Tibial artery (tissue), 4 donors: ENCODE measurements at regions not wholly inside any gene's neighbourhood (a gene's known extent, or its start where the extent isn't known, plus 50 kb on each side); places are given as distances from the start of the nearest gene placed in this dataset.

ENCODE experiments used
- DNase-seq, 2 donors: peaks; one replicate each; pipeline ENCODE4 v3.0.0-alpha.2; 2019
- H3K27ac ChIP-seq, 2 donors: fragments of 200-600 bp; sonication (generic) in 1 of 2; 1 replicate in 1 of 2; 2 replicates in 1 of 2; pipeline ENCODE4 v1.5.1; 2018 to 2019; ENCODE audit warnings: mild to moderate bottlenecking in 1 of 2
- H3K27me3 ChIP-seq, 2 donors: fragments of 200-600 bp; sonication (generic) in 1 of 2; one replicate each; pipeline versions ENCODE4 v1.5.1 to v1.6.0; 2016 to 2019
- H3K36me3 ChIP-seq, 3 donors: fragments of 200-600 bp; sonication (generic) in 2 of 3; one replicate each; pipeline ENCODE4 v1.5.1; 2016 to 2019; ENCODE audit warnings: mild to moderate bottlenecking in 2 of 3
- H3K4me1 ChIP-seq, 4 donors: fragments of 200-600 bp; sonication (generic) in 2 of 4; 1 replicate in 3 of 4; 2 replicates in 1 of 4; pipeline ENCODE4 v1.5.1; 2016 to 2019
- H3K4me3 ChIP-seq, 2 donors: fragments of 200-600 bp; sonication (generic) in 1 of 2; 1 replicate in 1 of 2; 2 replicates in 1 of 2; pipeline ENCODE4 v1.5.1; 2018 to 2019; ENCODE audit warnings: mild to moderate bottlenecking in 2 of 2
- H3K9me3 ChIP-seq, 3 donors: fragments of 200-600 bp; sonication (generic) in 1 of 3; one replicate each; pipeline ENCODE4 v1.5.1; 2016 to 2019
- CTCF ChIP-seq, 2 experiments: fragments of 200-600 bp in 1 of 2; fragments of 450-650 bp in 1 of 2; IDR thresholded peaks; one replicate each; pipeline ENCODE4 v1.5.1; 2017 to 2019; ENCODE audit warnings: antibody characterized with exemption in 2 of 2, mild to moderate bottlenecking in 1 of 2, moderate library complexity in 1 of 2
- intact Hi-C: fragments of 100-400 bp; cut with DNase I; formaldehyde crosslinking; loops from one replicate; pipeline ENCODE4 v1.15.0; 2023; ENCODE audit warnings: low total_unique reads

DNA sequence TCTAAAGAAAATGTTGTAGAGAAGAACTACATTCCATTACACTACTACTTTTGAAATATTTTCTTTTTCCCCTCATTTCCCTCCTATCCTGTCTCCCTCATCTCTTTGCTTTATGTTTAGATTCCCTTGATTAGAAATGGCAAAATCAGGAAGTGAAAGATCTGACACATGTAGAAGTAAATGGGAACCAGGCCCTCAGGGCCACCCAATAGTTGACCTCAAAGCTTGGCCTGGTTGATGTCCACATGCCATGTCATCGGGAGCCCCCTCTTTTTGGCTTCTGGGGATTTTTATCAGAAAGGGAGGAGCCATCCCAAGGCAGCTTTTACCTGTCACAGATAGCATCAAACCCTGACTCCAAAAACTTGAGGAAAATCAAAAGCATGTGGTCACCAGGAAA is 168.3 kb upstream of the ECI2 start:
- intact Hi-C loops = no loop called here

DNA sequence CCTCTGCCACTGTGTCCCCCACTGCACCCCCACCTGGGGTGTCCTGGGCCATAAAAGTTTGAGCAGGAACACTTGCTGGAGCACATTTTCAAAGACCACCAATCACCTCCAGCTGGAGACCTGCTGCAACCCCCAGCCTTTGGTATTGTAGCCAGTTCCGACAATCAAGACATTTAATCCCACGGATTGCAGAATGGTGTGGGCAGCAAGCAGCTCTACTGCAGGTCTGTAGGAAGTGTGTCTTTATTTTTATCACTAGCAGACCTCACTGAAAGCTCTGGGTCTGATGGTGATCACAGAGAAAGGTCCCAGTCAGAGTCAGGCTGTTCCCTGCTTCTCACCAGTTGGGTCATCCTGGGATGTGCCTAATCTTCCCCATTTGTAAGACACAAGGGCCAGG is 167.1 kb upstream of the ECI2 start:
- no peak overlapping the region for H3K27ac ChIP-seq
- DNase-seq = no peak
- no peak overlapping the region for H3K4me3 ChIP-seq
- H3K27me3 ChIP-seq = no peaks in the 10 kb centered on the region
- no peaks in the 10 kb centered on the region for H3K4me1 ChIP-seq
- no peaks in the 10 kb centered on the region for H3K9me3 ChIP-seq
- no peak for TF ChIP-seq CTCF (IDR thresholded peaks at IDR 0.05)
- H3K36me3 ChIP-seq = no peaks in the 10 kb centered on the region
- intact Hi-C loops = no loop called here

More for the DNA sequence above, 168.3 kb upstream of the ECI2 start:
- Histone ChIP-seq H3K9me3 (no peaks in the 10 kb centered on the region), H3K27me3 (no peaks in the 10 kb centered on the region), H3K4me1 (no peaks in the 10 kb centered on the region), H3K27ac (no peak overlapping the region), H3K4me3 (no peak overlapping the region), H3K36me3 (no peaks in the 10 kb centered on the region)
- no peak for DNase-seq
- no peak for TF ChIP-seq CTCF (IDR thresholded peaks at IDR 0.05)

DNA sequence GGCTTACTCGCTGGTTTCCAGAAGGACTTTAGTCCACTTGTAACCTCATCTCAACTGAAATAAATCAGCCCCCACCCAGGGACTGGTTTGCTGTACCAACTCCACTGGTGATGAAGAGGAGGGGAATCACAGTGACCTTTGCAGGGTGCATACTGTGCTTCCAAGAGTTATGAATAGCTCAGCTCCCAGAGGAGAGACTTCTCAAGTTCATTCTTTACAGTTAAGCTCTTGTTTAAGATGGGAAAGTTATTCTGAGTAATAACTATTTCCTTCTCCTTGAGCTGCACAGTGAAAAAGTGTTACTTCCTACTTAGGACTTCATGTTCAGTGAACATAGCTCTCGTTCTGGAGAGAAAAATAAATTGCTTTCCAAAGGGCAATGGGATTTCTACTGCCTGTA is 166.5 kb upstream of the ECI2 start:
- Histone ChIP-seq H3K27ac (no peak overlapping the region), H3K36me3 (no peaks in the 10 kb centered on the region), H3K9me3 (no peaks in the 10 kb centered on the region), H3K27me3 (no peaks in the 10 kb centered on the region), H3K4me3 (no peak overlapping the region), H3K4me1 (no peaks in the 10 kb centered on the region)
- intact Hi-C loops = no loop called here
- DNase-seq = no peak
- no peak for TF ChIP-seq CTCF (IDR thresholded peaks at IDR 0.05)

DNA sequence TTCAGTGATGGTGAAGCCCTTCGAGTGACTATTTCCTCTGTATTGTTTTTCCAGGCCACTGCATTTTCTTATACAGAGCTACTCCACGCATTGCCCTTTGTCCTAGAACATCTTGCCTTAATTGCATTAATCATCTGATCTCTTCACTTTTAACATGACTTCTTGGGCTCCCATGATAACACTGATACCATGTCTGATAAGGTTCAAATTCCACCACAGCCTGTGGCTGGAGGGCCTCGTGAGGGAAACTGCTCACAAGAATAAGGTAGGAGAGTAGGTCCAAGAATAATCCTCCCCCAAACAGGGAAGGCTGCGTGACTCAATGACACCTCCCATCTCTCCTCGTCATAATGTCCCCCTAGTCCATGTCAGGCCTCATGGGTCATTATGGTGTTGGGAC is 165.5 kb upstream of the ECI2 start:
- H3K9me3 ChIP-seq = no peaks in the 10 kb centered on the region
- no peaks in the 10 kb centered on the region for H3K36me3 ChIP-seq
- DNase-seq = no peak
- H3K27me3 ChIP-seq = no peaks in the 10 kb centered on the region
- H3K27ac ChIP-seq = no peak overlapping the region
- TF ChIP-seq CTCF (IDR thresholded peaks at IDR 0.05) = no peak
- intact Hi-C loops = no loop called here
- no peaks in the 10 kb centered on the region for H3K4me1 ChIP-seq
- no peak overlapping the region for H3K4me3 ChIP-seq

- Histone ChIP-seq H3K27me3 (no peaks in the 10 kb centered on the region), H3K9me3 (no peaks in the 10 kb centered on the region), H3K4me1 (no peaks in the 10 kb centered on the region), H3K36me3 (no peaks in the 10 kb centered on the region), H3K27ac (no peak overlapping the region), H3K4me3 (no peak overlapping the region)
- TF ChIP-seq CTCF (IDR thresholded peaks at IDR 0.05) = no peak
- intact Hi-C loops = no loop called here
- no peak for DNase-seq
Measured at GRCh38 chr6:4299476-4299875, 164.1 kb upstream of the ECI2 start.

DNA sequence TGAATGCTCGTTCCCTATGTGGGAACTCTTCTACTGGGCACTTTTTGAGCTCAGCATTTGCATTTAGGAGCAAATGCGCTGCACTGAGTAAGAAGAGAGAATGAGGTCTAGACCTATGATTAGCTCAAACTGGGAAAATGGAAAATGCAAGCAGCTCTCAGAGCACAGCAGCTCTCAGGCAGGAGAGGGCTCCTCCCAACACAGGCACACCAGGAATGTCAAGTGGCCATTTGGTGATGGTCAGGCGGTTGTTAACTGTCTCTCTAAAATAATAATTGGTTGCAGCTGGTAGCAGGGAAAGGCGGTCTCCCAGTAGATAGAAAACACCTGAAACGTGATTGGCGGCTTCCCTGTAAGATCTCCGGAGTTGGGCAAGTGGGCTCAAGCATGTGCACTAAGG is 162.0 kb upstream of the ECI2 start:
- no peaks in the 10 kb centered on the region for H3K9me3 ChIP-seq
- H3K4me3 ChIP-seq = no peak overlapping the region
- no peak overlapping the region for H3K27ac ChIP-seq
- no peak for TF ChIP-seq CTCF (IDR thresholded peaks at IDR 0.05)
- no peaks in the 10 kb centered on the region for H3K27me3 ChIP-seq
- DNase-seq = no peak
- no peaks in the 10 kb centered on the region for H3K4me1 ChIP-seq
- no peaks in the 10 kb centered on the region for H3K36me3 ChIP-seq
- intact Hi-C loops = no loop called here
